Neural cell (in vitro differentiated cells): ENCODE measurements at regions not wholly inside any gene's neighbourhood (a gene's known extent, or its start where the extent isn't known, plus 50 kb on each side); places are given as distances from the start of the nearest gene placed in this dataset.

Experiments used
- EP300 ChIP-seq: fragments of 450-650 bp; conservative IDR thresholded peaks from 2 replicates; pipeline ENCODE4 v1.6.1; 2014; ENCODE audit warnings: antibody characterized with exemption, mild to moderate bottlenecking, moderate library complexity; ENCODE audit not compliant: poor library complexity, severe bottlenecking
- EZH2 ChIP-seq: fragments of 200-600, 300-800 bp; shearing (Covaris generic), sonication (generic); IDR thresholded peaks from 2 replicates; pipeline ENCODE4 v1.6.1; 2014; ENCODE audit warnings: antibody characterized with exemption, low read length, borderline replicate concordance, mild to moderate bottlenecking; ENCODE audit not compliant: insufficient read depth, poor library complexity, severe bottlenecking
- POLR2AphosphoS5 ChIP-seq: IDR thresholded peaks from 2 replicates; pipeline ENCODE4 v1.6.1; 2012
- RAD21 ChIP-seq: fragments of 450-650 bp; conservative IDR thresholded peaks from 2 replicates; pipeline ENCODE4 v1.6.1; 2014; ENCODE audit warnings: antibody characterized with exemption, mild to moderate bottlenecking, moderate library complexity
- TF ChIP-seq, protein P1 (sequence below): fragments of 450-650 bp; IDR thresholded peaks from 2 replicates; pipeline ENCODE4 v1.5.1; 2014; ENCODE audit warnings: antibody characterized with exemption, mild to moderate bottlenecking, moderate library complexity; ENCODE audit not compliant: poor library complexity, severe bottlenecking

DNA sequence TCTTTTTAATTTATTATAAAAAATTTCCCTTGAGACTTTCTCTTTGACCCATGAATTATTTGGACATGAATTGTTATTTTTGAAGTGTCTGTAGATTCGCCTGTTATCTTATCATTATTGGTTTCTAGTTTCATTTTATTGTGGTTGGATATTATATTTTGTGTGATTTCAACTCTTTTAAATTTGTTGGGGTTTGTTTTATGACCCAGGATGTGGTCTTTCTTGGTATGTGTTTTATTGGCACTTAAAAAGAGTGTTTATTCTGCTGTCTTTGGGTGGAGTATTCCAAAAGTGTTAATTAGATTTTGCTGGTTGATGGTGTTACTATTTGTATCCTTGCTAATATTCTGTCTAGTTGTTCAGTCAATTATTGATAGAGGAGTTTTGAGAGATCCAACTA, 50.5 kb upstream of the GPR141 start:
- TF ChIP-seq, protein P1, sequence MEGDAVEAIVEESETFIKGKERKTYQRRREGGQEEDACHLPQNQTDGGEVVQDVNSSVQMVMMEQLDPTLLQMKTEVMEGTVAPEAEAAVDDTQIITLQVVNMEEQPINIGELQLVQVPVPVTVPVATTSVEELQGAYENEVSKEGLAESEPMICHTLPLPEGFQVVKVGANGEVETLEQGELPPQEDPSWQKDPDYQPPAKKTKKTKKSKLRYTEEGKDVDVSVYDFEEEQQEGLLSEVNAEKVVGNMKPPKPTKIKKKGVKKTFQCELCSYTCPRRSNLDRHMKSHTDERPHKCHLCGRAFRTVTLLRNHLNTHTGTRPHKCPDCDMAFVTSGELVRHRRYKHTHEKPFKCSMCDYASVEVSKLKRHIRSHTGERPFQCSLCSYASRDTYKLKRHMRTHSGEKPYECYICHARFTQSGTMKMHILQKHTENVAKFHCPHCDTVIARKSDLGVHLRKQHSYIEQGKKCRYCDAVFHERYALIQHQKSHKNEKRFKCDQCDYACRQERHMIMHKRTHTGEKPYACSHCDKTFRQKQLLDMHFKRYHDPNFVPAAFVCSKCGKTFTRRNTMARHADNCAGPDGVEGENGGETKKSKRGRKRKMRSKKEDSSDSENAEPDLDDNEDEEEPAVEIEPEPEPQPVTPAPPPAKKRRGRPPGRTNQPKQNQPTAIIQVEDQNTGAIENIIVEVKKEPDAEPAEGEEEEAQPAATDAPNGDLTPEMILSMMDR, result no peak
- TF ChIP-seq POLR2AphosphoS5 (no peak), EZH2 (no peak), EP300 (no peak), RAD21 (no peak)
